ENCODE measurements at regions not wholly inside any gene's neighbourhood (a gene's known extent, or its start where the extent isn't known, plus 50 kb on each side); places are given as distances from the start of the nearest gene placed in this dataset.

DNA sequence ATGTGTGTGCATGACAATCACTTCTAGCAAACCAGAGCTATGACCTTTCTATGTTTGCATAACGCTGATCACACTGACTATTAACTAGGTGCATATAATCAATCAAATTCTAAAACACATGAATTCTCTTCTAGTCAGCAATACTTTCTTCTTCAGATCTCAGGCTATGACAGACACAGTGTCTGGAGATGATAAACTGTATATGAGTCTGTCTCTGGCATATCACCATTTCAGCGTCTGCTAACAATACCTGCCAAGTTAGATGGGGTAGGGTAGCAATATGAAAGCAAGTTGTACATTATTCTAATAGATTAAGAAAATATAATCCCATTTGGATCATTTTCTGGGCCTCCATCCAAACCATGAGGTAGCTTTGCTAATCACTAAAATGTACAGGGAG, 354.2 kb upstream of the EPHA4 start:
- Mint-ChIP-seq H3K4me3 (ENCODE audit: unreplicated experiment) (no peak overlapping the region), H3K4me1 (ENCODE audit: unreplicated experiment) (no peaks in the 10 kb centered on the region)
- TF ChIP-seq, protein P1, sequence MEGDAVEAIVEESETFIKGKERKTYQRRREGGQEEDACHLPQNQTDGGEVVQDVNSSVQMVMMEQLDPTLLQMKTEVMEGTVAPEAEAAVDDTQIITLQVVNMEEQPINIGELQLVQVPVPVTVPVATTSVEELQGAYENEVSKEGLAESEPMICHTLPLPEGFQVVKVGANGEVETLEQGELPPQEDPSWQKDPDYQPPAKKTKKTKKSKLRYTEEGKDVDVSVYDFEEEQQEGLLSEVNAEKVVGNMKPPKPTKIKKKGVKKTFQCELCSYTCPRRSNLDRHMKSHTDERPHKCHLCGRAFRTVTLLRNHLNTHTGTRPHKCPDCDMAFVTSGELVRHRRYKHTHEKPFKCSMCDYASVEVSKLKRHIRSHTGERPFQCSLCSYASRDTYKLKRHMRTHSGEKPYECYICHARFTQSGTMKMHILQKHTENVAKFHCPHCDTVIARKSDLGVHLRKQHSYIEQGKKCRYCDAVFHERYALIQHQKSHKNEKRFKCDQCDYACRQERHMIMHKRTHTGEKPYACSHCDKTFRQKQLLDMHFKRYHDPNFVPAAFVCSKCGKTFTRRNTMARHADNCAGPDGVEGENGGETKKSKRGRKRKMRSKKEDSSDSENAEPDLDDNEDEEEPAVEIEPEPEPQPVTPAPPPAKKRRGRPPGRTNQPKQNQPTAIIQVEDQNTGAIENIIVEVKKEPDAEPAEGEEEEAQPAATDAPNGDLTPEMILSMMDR (IDR thresholded peaks at IDR 0.05; ENCODE audit: unreplicated experiment): no peak

DNA sequence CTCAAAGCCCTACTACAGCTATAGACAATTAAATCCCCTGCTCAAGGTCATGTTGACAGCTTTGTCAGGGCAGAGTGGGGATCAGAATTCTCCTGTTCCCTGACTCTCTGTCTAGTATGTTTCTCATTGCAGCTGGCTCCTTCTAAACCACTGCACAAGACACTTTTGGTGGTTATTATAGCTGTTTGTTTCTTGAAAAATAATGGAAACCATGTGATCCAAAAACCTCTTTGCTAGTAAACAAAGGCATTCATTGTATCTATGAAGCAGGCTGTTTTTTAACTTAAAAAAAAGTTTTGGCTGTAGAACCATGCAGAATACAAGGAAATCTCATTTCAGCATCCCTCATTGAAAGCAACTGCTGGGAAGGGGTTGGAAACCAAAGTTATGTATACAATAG, 352.5 kb upstream of the EPHA4 start:
- Mint-ChIP-seq H3K4me1 (ENCODE audit: unreplicated experiment) (no peaks in the 10 kb centered on the region), H3K36me3 (ENCODE audit: low read depth, unreplicated experiment) (no peaks in the 10 kb centered on the region), H3K4me3 (ENCODE audit: unreplicated experiment) (no peak overlapping the region), H3K27ac (ENCODE audit: unreplicated experiment) (no peak overlapping the region), H3K9me3 (ENCODE audit: unreplicated experiment) (no peaks in the 10 kb centered on the region), H3K27me3 (ENCODE audit: unreplicated experiment) (no peaks in the 10 kb centered on the region)
- DNase-seq (ENCODE audit: low spot score): no peak
- TF ChIP-seq, protein P1 (IDR thresholded peaks at IDR 0.05; ENCODE audit: unreplicated experiment): no peak

More for the DNA sequence above, 354.2 kb upstream of the EPHA4 start:
- H3K9me3 Mint-ChIP-seq (ENCODE audit: unreplicated experiment): no peaks in the 10 kb centered on the region
- H3K27me3 Mint-ChIP-seq (ENCODE audit: unreplicated experiment): no peaks in the 10 kb centered on the region
- H3K27ac Mint-ChIP-seq (ENCODE audit: unreplicated experiment): no peak overlapping the region
- DNase-seq (ENCODE audit: low spot score): no peak
- no peaks in the 10 kb centered on the region for H3K36me3 Mint-ChIP-seq (ENCODE audit: low read depth, unreplicated experiment)

DNA sequence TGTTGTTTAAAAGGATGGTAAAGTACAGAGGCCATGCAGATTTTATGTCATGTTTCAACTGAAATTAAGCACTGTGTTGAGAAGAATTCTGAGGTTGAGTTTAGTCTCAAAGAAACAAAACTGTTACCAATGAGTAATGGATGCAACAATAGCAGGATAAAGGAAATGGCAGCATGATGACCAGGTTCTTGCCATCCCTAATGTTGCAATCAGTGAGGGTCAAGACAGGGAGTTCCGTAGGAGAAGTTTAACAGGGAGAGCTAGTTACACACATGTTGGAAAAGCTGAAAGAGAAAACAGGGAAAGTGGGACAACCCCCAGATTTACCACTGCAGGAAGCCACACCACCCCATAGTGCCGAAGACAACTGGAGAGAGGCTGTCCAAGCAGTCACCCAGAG, 343.8 kb upstream of the EPHA4 start:
- TF ChIP-seq, protein P1 (IDR thresholded peaks at IDR 0.05; ENCODE audit: unreplicated experiment): no peak
- Mint-ChIP-seq H3K4me1 (ENCODE audit: unreplicated experiment) (peaks cover 33% of the 10 kb centered on the region), H3K27ac (ENCODE audit: unreplicated experiment) (peak overlapping the region; percentile 93), H3K4me3 (ENCODE audit: unreplicated experiment) (no peak overlapping the region), H3K36me3 (ENCODE audit: low read depth, unreplicated experiment) (no peaks in the 10 kb centered on the region), H3K27me3 (ENCODE audit: unreplicated experiment) (peaks cover 8% of the 10 kb centered on the region), H3K9me3 (ENCODE audit: unreplicated experiment) (no peaks in the 10 kb centered on the region)
- peak; percentile 5 for DNase-seq (ENCODE audit: low spot score)

DNA sequence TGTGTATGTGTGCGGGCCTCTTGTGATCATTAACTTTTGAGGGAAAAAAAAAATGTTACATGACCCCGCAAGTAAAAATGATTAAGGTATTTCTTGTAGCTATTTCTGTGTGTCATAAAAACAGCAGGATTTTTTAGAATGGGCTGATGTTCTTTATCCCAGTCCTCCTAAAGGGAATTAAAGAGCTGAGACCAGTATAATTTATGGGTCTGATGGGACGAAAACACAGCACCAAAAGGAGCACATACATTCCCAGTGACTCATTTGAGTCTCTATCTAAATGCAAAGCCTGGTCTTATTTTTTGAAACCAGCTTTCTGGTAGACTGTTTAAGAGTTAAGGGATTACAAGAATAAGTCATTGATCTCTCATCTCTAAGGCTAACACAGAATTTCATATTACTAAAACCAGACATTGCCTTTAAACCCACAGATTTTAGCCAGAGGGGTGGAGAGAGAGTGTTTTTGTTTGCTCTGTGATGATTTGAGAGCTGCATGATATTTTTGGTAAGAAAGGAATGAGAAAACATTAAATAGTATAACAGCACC, 342.3 kb upstream of the EPHA4 start:
- no peak overlapping the region for H3K27ac Mint-ChIP-seq (ENCODE audit: unreplicated experiment)
- no peak for DNase-seq (ENCODE audit: low spot score)
- no peak overlapping the region for H3K4me3 Mint-ChIP-seq (ENCODE audit: unreplicated experiment)
- H3K9me3 Mint-ChIP-seq (ENCODE audit: unreplicated experiment): no peaks in the 10 kb centered on the region
- H3K4me1 Mint-ChIP-seq (ENCODE audit: unreplicated experiment): peaks cover 33% of the 10 kb centered on the region
- TF ChIP-seq, protein P1 (IDR thresholded peaks at IDR 0.05; ENCODE audit: unreplicated experiment): no peak
- H3K27me3 Mint-ChIP-seq (ENCODE audit: unreplicated experiment): peaks cover 8% of the 10 kb centered on the region
- no peaks in the 10 kb centered on the region for H3K36me3 Mint-ChIP-seq (ENCODE audit: low read depth, unreplicated experiment)

DNA sequence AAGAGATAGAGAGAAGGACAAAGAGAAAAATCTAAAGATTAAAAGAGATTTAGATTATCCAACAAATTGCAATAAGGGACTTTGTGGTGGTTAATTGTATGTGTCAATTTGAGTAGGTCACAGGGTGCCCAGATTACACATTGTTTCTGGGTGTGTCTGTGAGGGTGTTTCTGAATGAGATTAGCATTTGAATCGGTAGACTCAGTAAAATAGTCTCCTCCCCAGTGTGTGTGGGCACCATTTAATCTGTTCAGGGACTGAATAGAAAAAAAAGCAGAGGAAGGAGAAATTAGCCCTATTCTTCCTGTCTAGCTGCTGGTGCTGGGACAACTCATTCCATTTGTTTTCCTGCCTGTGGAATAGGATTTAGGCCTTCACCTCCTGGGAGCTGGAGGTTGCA, 339.8 kb upstream of the EPHA4 start:
- H3K36me3 Mint-ChIP-seq (ENCODE audit: low read depth, unreplicated experiment): no peaks in the 10 kb centered on the region
- H3K27ac Mint-ChIP-seq (ENCODE audit: unreplicated experiment): no peak overlapping the region
- no peak for DNase-seq (ENCODE audit: low spot score)
- H3K4me1 Mint-ChIP-seq (ENCODE audit: unreplicated experiment): peaks cover 31% of the 10 kb centered on the region
- TF ChIP-seq, protein P1 (IDR thresholded peaks at IDR 0.05; ENCODE audit: unreplicated experiment): no peak
- H3K4me3 Mint-ChIP-seq (ENCODE audit: unreplicated experiment): no peak overlapping the region
- H3K9me3 Mint-ChIP-seq (ENCODE audit: unreplicated experiment): no peaks in the 10 kb centered on the region
- H3K27me3 Mint-ChIP-seq (ENCODE audit: unreplicated experiment): peaks cover 8% of the 10 kb centered on the region
